HepG2 (cell line): ENCODE measurements at regions not wholly inside any gene's neighbourhood (a gene's known extent, or its start where the extent isn't known, plus 50 kb on each side); places are given as distances from the start of the nearest gene placed in this dataset.

Source experiments
- AGO1 ChIP-seq: fragments of 200-400 bp; formaldehyde crosslinking; IDR thresholded peaks from 2 replicates; pipeline ENCODE4 v1.6.1; 2017; ENCODE audit warnings: mild to moderate bottlenecking, low read depth, low read length, moderate library complexity; ENCODE audit not compliant: poor library complexity, severe bottlenecking
- CCAR2 ChIP-seq: fragments of 200-400 bp; formaldehyde crosslinking; optimal IDR thresholded peaks from 2 replicates; pipeline ENCODE3; 2018; ENCODE audit warnings: low read depth, mild to moderate bottlenecking, low read length, moderate library complexity
- HNF4A ChIP-seq: sonication (generic); formaldehyde crosslinking; IDR thresholded peaks from 2 replicates; pipeline ENCODE4 v1.4.0; 2020; ENCODE audit warnings: missing genetic modification reagents
- JDP2 ChIP-seq: sonication (generic); formaldehyde crosslinking; IDR thresholded peaks from 2 replicates; pipeline ENCODE4 v1.8.1; 2022; ENCODE audit warnings: missing genetic modification reagents, borderline replicate concordance
- MED13 ChIP-seq: sonication (generic); formaldehyde crosslinking; IDR thresholded peaks from 2 replicates; pipeline ENCODE4 v1.5.0; 2020; ENCODE audit warnings: missing genetic modification reagents
- NFKB2 ChIP-seq: sonication (generic); formaldehyde crosslinking; IDR thresholded peaks from 2 replicates; pipeline ENCODE4 v1.4.0; 2020; ENCODE audit warnings: missing genetic modification reagents, borderline replicate concordance
- NFYC ChIP-seq: IDR thresholded peaks from 2 replicates; pipeline ENCODE4 v1.6.1; 2016; ENCODE audit warnings: missing genetic modification reagents, missing compliant biosample characterization
- RARA ChIP-seq: IDR thresholded peaks from 2 replicates; pipeline ENCODE4 v1.6.1; 2016; ENCODE audit warnings: missing genetic modification reagents, missing compliant biosample characterization
- TEAD3 ChIP-seq: optimal IDR thresholded peaks from 2 replicates; pipeline ENCODE3; 2016; ENCODE audit warnings: borderline replicate concordance
- THAP11 ChIP-seq: IDR thresholded peaks from 2 replicates; pipeline ENCODE4 v1.6.1; 2016; ENCODE audit warnings: missing biosample characterization, missing genetic modification reagents
- XRCC5 ChIP-seq: fragments of 200-400 bp; formaldehyde crosslinking; optimal IDR thresholded peaks from 2 replicates; pipeline ENCODE3; 2017; ENCODE audit warnings: mild to moderate bottlenecking, low read length
- YY1 ChIP-seq: IDR thresholded peaks from 2 replicates; pipeline ENCODE4 v1.6.1; 2011; ENCODE audit warnings: low read length, low read depth, moderate library complexity, mild to moderate bottlenecking; ENCODE audit not compliant: insufficient read depth, insufficient replicate concordance
- ZNF644 ChIP-seq: IDR thresholded peaks from 2 replicates; pipeline ENCODE4 v1.6.1; 2016; ENCODE audit warnings: low read depth
- TF ChIP-seq, protein P1 (sequence below): IDR thresholded peaks from 2 replicates; pipeline ENCODE4 v1.6.1; 2016; ENCODE audit warnings: missing compliant biosample characterization, missing genetic modification reagents, borderline replicate concordance
- TF ChIP-seq, protein P2 (sequence below): IDR thresholded peaks from 2 replicates; pipeline ENCODE4 v1.6.1; 2012; ENCODE audit warnings: inconsistent platforms
- TF ChIP-seq, protein P3 (sequence below): sonication (generic); formaldehyde crosslinking; IDR thresholded peaks from 2 replicates; pipeline ENCODE4 v1.4.0; 2020; ENCODE audit warnings: missing genetic modification reagents, borderline replicate concordance
- TF ChIP-seq, protein P4 (sequence below): sonication (generic); formaldehyde crosslinking; IDR thresholded peaks from 2 replicates; pipeline ENCODE4 v1.4.0; 2020; ENCODE audit warnings: missing genetic modification reagents
- TF ChIP-seq, protein P5 (sequence below): sonication (generic); formaldehyde crosslinking; IDR thresholded peaks from 2 replicates; pipeline ENCODE4 v1.5.0; 2020; ENCODE audit warnings: mild to moderate bottlenecking, missing genetic modification reagents, borderline replicate concordance

DNA sequence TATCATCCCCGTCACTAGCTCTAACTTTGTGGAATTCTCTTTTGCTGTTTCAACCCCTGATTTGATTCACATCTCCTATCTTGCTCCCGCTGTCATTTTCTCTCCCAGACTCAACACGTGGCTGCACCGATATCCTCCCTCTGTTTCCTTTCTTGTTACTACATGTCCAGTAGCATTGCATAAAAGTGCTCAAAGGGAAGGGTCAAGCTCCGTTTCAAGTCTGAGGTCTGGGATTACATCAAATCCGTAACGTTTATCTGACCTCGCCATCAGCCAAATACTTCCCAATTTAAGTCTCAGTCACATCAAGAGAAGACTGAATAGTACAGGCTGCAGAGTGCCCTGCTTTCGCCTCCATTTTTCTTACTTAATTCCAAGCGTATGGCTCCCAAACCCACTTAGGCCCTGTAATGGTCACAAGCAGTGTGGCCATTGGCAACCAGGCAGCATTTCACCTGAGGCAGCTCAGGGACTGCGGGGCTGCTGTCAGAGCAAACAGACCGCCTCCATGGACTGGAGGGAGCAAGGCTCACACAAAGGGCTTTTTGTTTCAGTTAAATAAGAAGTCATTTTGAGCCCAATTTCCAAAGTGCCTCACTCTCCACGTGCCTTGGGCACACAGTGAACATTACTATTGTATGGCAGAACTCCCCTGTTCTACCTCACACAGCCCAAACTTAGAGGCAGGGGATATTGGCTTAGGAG, 217.8 kb downstream of the BCL11A start (continued):
- TF ChIP-seq TEAD3 (peak; percentile 16), RARA (CRISPR knock-in tag) (no peak), XRCC5 (peak; percentile 90), YY1 (peak; percentile 73), NFYC (CRISPR knock-in tag) (no peak), CCAR2 (no peak), NFKB2 (no peak), ZNF644 (CRISPR knock-in tag) (peak; percentile 85), AGO1 (no peak), JDP2 (CRISPR knock-in tag) (no peak), THAP11 (CRISPR knock-in tag) (no peak), MED13 (CRISPR knock-in tag) (no peak), HNF4A (CRISPR knock-in tag) (peak; percentile 15; the same call in 1 of the 2 replicates)
- TF ChIP-seq, protein P1, sequence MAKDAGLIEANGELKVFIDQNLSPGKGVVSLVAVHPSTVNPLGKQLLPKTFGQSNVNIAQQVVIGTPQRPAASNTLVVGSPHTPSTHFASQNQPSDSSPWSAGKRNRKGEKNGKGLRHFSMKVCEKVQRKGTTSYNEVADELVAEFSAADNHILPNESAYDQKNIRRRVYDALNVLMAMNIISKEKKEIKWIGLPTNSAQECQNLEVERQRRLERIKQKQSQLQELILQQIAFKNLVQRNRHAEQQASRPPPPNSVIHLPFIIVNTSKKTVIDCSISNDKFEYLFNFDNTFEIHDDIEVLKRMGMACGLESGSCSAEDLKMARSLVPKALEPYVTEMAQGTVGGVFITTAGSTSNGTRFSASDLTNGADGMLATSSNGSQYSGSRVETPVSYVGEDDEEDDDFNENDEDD (CRISPR knock-in tag): peak; percentile 29; the same call in 1 of the 2 replicates
- TF ChIP-seq, protein P2, sequence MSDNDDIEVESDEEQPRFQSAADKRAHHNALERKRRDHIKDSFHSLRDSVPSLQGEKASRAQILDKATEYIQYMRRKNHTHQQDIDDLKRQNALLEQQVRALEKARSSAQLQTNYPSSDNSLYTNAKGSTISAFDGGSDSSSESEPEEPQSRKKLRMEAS: peak; percentile 84
- TF ChIP-seq, protein P3, sequence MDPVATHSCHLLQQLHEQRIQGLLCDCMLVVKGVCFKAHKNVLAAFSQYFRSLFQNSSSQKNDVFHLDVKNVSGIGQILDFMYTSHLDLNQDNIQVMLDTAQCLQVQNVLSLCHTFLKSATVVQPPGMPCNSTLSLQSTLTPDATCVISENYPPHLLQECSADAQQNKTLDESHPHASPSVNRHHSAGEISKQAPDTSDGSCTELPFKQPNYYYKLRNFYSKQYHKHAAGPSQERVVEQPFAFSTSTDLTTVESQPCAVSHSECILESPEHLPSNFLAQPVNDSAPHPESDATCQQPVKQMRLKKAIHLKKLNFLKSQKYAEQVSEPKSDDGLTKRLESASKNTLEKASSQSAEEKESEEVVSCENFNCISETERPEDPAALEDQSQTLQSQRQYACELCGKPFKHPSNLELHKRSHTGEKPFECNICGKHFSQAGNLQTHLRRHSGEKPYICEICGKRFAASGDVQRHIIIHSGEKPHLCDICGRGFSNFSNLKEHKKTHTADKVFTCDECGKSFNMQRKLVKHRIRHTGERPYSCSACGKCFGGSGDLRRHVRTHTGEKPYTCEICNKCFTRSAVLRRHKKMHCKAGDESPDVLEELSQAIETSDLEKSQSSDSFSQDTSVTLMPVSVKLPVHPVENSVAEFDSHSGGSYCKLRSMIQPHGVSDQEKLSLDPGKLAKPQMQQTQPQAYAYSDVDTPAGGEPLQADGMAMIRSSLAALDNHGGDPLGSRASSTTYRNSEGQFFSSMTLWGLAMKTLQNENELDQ (CRISPR knock-in tag): no peak
- TF ChIP-seq, protein P4, sequence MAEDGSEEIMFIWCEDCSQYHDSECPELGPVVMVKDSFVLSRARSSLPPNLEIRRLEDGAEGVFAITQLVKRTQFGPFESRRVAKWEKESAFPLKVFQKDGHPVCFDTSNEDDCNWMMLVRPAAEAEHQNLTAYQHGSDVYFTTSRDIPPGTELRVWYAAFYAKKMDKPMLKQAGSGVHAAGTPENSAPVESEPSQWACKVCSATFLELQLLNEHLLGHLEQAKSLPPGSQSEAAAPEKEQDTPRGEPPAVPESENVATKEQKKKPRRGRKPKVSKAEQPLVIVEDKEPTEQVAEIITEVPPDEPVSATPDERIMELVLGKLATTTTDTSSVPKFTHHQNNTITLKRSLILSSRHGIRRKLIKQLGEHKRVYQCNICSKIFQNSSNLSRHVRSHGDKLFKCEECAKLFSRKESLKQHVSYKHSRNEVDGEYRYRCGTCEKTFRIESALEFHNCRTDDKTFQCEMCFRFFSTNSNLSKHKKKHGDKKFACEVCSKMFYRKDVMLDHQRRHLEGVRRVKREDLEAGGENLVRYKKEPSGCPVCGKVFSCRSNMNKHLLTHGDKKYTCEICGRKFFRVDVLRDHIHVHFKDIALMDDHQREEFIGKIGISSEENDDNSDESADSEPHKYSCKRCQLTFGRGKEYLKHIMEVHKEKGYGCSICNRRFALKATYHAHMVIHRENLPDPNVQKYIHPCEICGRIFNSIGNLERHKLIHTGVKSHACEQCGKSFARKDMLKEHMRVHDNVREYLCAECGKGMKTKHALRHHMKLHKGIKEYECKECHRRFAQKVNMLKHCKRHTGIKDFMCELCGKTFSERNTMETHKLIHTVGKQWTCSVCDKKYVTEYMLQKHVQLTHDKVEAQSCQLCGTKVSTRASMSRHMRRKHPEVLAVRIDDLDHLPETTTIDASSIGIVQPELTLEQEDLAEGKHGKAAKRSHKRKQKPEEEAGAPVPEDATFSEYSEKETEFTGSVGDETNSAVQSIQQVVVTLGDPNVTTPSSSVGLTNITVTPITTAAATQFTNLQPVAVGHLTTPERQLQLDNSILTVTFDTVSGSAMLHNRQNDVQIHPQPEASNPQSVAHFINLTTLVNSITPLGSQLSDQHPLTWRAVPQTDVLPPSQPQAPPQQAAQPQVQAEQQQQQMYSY: no peak
- TF ChIP-seq, protein P5, sequence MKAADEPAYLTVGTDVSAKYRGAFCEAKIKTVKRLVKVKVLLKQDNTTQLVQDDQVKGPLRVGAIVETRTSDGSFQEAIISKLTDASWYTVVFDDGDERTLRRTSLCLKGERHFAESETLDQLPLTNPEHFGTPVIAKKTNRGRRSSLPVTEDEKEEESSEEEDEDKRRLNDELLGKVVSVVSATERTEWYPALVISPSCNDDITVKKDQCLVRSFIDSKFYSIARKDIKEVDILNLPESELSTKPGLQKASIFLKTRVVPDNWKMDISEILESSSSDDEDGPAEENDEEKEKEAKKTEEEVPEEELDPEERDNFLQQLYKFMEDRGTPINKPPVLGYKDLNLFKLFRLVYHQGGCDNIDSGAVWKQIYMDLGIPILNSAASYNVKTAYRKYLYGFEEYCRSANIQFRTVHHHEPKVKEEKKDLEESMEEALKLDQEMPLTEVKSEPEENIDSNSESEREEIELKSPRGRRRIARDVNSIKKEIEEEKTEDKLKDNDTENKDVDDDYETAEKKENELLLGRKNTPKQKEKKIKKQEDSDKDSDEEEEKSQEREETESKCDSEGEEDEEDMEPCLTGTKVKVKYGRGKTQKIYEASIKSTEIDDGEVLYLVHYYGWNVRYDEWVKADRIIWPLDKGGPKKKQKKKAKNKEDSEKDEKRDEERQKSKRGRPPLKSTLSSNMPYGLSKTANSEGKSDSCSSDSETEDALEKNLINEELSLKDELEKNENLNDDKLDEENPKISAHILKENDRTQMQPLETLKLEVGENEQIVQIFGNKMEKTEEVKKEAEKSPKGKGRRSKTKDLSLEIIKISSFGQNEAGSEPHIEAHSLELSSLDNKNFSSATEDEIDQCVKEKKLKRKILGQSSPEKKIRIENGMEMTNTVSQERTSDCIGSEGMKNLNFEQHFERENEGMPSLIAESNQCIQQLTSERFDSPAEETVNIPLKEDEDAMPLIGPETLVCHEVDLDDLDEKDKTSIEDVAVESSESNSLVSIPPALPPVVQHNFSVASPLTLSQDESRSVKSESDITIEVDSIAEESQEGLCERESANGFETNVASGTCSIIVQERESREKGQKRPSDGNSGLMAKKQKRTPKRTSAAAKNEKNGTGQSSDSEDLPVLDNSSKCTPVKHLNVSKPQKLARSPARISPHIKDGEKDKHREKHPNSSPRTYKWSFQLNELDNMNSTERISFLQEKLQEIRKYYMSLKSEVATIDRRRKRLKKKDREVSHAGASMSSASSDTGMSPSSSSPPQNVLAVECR (CRISPR knock-in tag): 0 out of 2 replicates have a peak, but pooled peaks have one; percentile 17
